ENCODE measurements at regions not wholly inside any gene's neighbourhood (a gene's known extent, or its start where the extent isn't known, plus 50 kb on each side); places are given as distances from the start of the nearest gene placed in this dataset.

- Histone ChIP-seq H3K4me3 (replicated peaks; ENCODE audit: low read depth, low read length) (no peak overlapping the region), H3K27me3 (replicated peaks; ENCODE audit: control insufficient read depth, insufficient read depth, low read length) (no peaks in the 10 kb centered on the region), H3K36me3 (ENCODE audit: control insufficient read depth, insufficient read depth, low read length) (no peaks in the 10 kb centered on the region)
- TF ChIP-seq CTCF (IDR thresholded peaks at IDR 0.05; ENCODE audit: insufficient read depth, low read length, poor library complexity, severe bottlenecking): no peak
- no peak for DNase-seq (ENCODE audit: extremely low read depth, insufficient read length)
Measured at GRCh38 chr6:67606906-67607828, 1027.9 kb upstream of the ADGRB3 start.

GRCh38 chr6:67594366-67594765, 1040.7 kb upstream of the ADGRB3 start:
- no peak for DNase-seq (ENCODE audit: extremely low read depth, insufficient read length)
- Histone ChIP-seq H3K27me3 (replicated peaks; ENCODE audit: control insufficient read depth, insufficient read depth, low read length) (no peaks in the 10 kb centered on the region), H3K4me3 (replicated peaks; ENCODE audit: low read depth, low read length) (no peak overlapping the region), H3K36me3 (ENCODE audit: control insufficient read depth, insufficient read depth, low read length) (no peaks in the 10 kb centered on the region)
- no peak for TF ChIP-seq CTCF (IDR thresholded peaks at IDR 0.05; ENCODE audit: insufficient read depth, low read length, poor library complexity, severe bottlenecking)

- DNase-seq (ENCODE audit: extremely low read depth, insufficient read length): no peak
- Histone ChIP-seq H3K4me3 (replicated peaks; ENCODE audit: low read depth, low read length) (no peak overlapping the region), H3K36me3 (ENCODE audit: control insufficient read depth, insufficient read depth, low read length) (no peaks in the 10 kb centered on the region), H3K27me3 (replicated peaks; ENCODE audit: control insufficient read depth, insufficient read depth, low read length) (no peaks in the 10 kb centered on the region)
- no peak for TF ChIP-seq CTCF (IDR thresholded peaks at IDR 0.05; ENCODE audit: insufficient read depth, low read length, poor library complexity, severe bottlenecking)
Measured at GRCh38 chr6:67593247-67593646, 1041.8 kb upstream of the ADGRB3 start.

GRCh38 chr6:67591910-67592309, 1043.2 kb upstream of the ADGRB3 start:
- H3K36me3 ChIP-seq (ENCODE audit: control insufficient read depth, insufficient read depth, low read length): no peaks in the 10 kb centered on the region
- no peak for DNase-seq (ENCODE audit: extremely low read depth, insufficient read length)
- H3K4me3 ChIP-seq (replicated peaks; ENCODE audit: low read depth, low read length): no peak overlapping the region
- no peaks in the 10 kb centered on the region for H3K27me3 ChIP-seq (replicated peaks; ENCODE audit: control insufficient read depth, insufficient read depth, low read length)
- no peak for TF ChIP-seq CTCF (IDR thresholded peaks at IDR 0.05; ENCODE audit: insufficient read depth, low read length, poor library complexity, severe bottlenecking)

- no peak for DNase-seq (ENCODE audit: extremely low read depth, insufficient read length)
- no peak overlapping the region for H3K4me3 ChIP-seq (replicated peaks; ENCODE audit: low read depth, low read length)
- no peaks in the 10 kb centered on the region for H3K36me3 ChIP-seq (ENCODE audit: control insufficient read depth, insufficient read depth, low read length)
- no peak for TF ChIP-seq CTCF (IDR thresholded peaks at IDR 0.05; ENCODE audit: insufficient read depth, low read length, poor library complexity, severe bottlenecking)
- no peaks in the 10 kb centered on the region for H3K27me3 ChIP-seq (replicated peaks; ENCODE audit: control insufficient read depth, insufficient read depth, low read length)
Measured at GRCh38 chr6:67567842-67568241, 1067.2 kb upstream of the ADGRB3 start.
